Mesendoderm (in vitro differentiated cells): ENCODE measurements at regions not wholly inside any gene's neighbourhood (a gene's known extent, or its start where the extent isn't known, plus 50 kb on each side); places are given as distances from the start of the nearest gene placed in this dataset.

Experiments
- DNase-seq: peaks from one replicate; pipeline ENCODE4 v3.0.0; 2013
- H2AK5ac ChIP-seq: 2 replicates; pipeline ENCODE4 v1.6.1; 2013; ENCODE audit warnings: low read length, inconsistent platforms
- H2BK120ac ChIP-seq: 2 replicates; pipeline ENCODE4 v1.6.1; 2013; ENCODE audit warnings: low read depth, mild to moderate bottlenecking, low read length, moderate library complexity, mixed read lengths
- H2BK15ac ChIP-seq: replicated peaks from 2 replicates; pipeline ENCODE4 v1.6.1; 2013; ENCODE audit warnings: low read depth, mild to moderate bottlenecking, moderate library complexity
- H2BK5ac ChIP-seq: 2 replicates; pipeline ENCODE4 v1.6.1; 2013; ENCODE audit warnings: low read length, inconsistent platforms
- H3K18ac ChIP-seq: 2 replicates; pipeline ENCODE4 v1.6.1; 2013; ENCODE audit warnings: mild to moderate bottlenecking, low read length, mixed read lengths
- H3K23ac ChIP-seq: one replicate; pipeline ENCODE4 v1.6.1; 2013; ENCODE audit warnings: low read length
- H3K27ac ChIP-seq: 2 replicates; pipeline ENCODE4 v1.5.1; 2013; ENCODE audit warnings: low read depth, mild to moderate bottlenecking, inconsistent platforms, low read length, moderate library complexity
- H3K27me3 ChIP-seq: 2 replicates; pipeline ENCODE4 v1.6.1; 2013; ENCODE audit warnings: low read length, control low read depth, mild to moderate bottlenecking, inconsistent platforms; ENCODE audit not compliant: insufficient read depth, poor library complexity
- H3K36me3 ChIP-seq: 2 replicates; pipeline ENCODE4 v1.6.1; 2013; ENCODE audit warnings: low read length, inconsistent platforms; ENCODE audit not compliant: control insufficient read depth, insufficient read depth
- H3K4ac ChIP-seq: one replicate; pipeline ENCODE4 v1.6.1; 2013; ENCODE audit warnings: low read depth, mild to moderate bottlenecking, low read length, moderate library complexity
- H3K4me1 ChIP-seq: 2 replicates; pipeline ENCODE4 v1.6.1; 2013; ENCODE audit warnings: low read depth, low read length, inconsistent platforms; ENCODE audit not compliant: control insufficient read depth
- H3K4me2 ChIP-seq: 2 replicates; pipeline ENCODE4 v1.6.1; 2013; ENCODE audit warnings: low read length
- H3K4me3 ChIP-seq: 2 replicates; pipeline ENCODE4 v1.5.1; 2013; ENCODE audit warnings: mild to moderate bottlenecking, low read length
- H3K56ac ChIP-seq: one replicate; pipeline ENCODE4 v1.6.1; 2013; ENCODE audit warnings: low read length
- H3K79me1 ChIP-seq: 2 replicates; pipeline ENCODE4 v1.6.1; 2013; ENCODE audit warnings: low read length, inconsistent platforms
- H3K79me2 ChIP-seq: 2 replicates; pipeline ENCODE4 v1.6.1; 2013; ENCODE audit warnings: mild to moderate bottlenecking, low read length; ENCODE audit not compliant: control insufficient read depth, insufficient read depth
- H3K9ac ChIP-seq: 2 replicates; pipeline ENCODE4 v1.6.1; 2013; ENCODE audit warnings: low read length, inconsistent platforms
- H4K5ac ChIP-seq: one replicate; pipeline ENCODE4 v1.6.1; 2013; ENCODE audit warnings: low read length
- H4K8ac ChIP-seq: one replicate; pipeline ENCODE4 v1.6.1; 2013; ENCODE audit warnings: low read depth, mild to moderate bottlenecking, control low read depth, low read length, moderate library complexity
- WGBS: extraction: QIAGEN DNeasy Blood & Tissue Kit; methylation state at CpG from one replicate; pipeline ENCODE4 v1.1.7; 2013; ENCODE audit warnings: low lambda C conversion rate, missing lambda C conversion rate; ENCODE audit not compliant: insufficient coverage; ENCODE audit errors: extremely low coverage; 5-methylcytosine and 5-hydroxymethylcytosine counted together

- H2BK120ac ChIP-seq = no peak overlapping the region
- peak overlapping the region; percentile 84 for H3K18ac ChIP-seq
- H3K9ac ChIP-seq = no peak overlapping the region
- H4K5ac ChIP-seq = no peak overlapping the region
- H4K8ac ChIP-seq = peak overlapping the region; percentile 28
- H3K36me3 ChIP-seq = no peaks in the 10 kb centered on the region
- no CpG with 5 or more reads among the region's 3 CpGs for WGBS
- peak overlapping the region; percentile 20 for H2BK5ac ChIP-seq
- H2BK15ac ChIP-seq = no peak overlapping the region
- no peak for DNase-seq
- H3K27me3 ChIP-seq = no peaks in the 10 kb centered on the region
- no peak overlapping the region for H2AK5ac ChIP-seq
- no peak overlapping the region for H3K4ac ChIP-seq
- H3K27ac ChIP-seq = no peak overlapping the region
- peak overlapping the region; percentile 30 for H3K56ac ChIP-seq
- no peaks in the 10 kb centered on the region for H3K79me2 ChIP-seq
- H3K4me3 ChIP-seq = no peak overlapping the region
- H3K4me2 ChIP-seq = no peak overlapping the region
- H3K4me1 ChIP-seq = peaks cover 5% of the 10 kb centered on the region
- no peaks in the 10 kb centered on the region for H3K79me1 ChIP-seq
- H3K23ac ChIP-seq = no peak overlapping the region
These were observed 295.8 kb downstream of the NDFIP2 start for GRCh38 chr13:79776531-79777295.

GRCh38 chr13:79775830-79776229 is 294.9 kb downstream of the NDFIP2 start:
- Histone ChIP-seq H4K5ac (no peak overlapping the region), H2BK5ac (no peak overlapping the region), H3K23ac (no peak overlapping the region), H3K79me2 (no peaks in the 10 kb centered on the region), H2BK15ac (no peak overlapping the region), H3K4me1 (peaks cover 5% of the 10 kb centered on the region), H3K79me1 (no peaks in the 10 kb centered on the region), H3K4ac (no peak overlapping the region), H3K56ac (no peak overlapping the region), H4K8ac (no peak overlapping the region), H3K36me3 (no peaks in the 10 kb centered on the region), H3K27ac (no peak overlapping the region), H2AK5ac (no peak overlapping the region), H3K4me2 (no peak overlapping the region), H3K4me3 (no peak overlapping the region), H3K9ac (no peak overlapping the region), H3K18ac (no peak overlapping the region), H3K27me3 (no peaks in the 10 kb centered on the region), H2BK120ac (no peak overlapping the region)
- peak; percentile 91 for DNase-seq
- WGBS = no CpG with 5 or more reads among the region's 1 CpG

DNA sequence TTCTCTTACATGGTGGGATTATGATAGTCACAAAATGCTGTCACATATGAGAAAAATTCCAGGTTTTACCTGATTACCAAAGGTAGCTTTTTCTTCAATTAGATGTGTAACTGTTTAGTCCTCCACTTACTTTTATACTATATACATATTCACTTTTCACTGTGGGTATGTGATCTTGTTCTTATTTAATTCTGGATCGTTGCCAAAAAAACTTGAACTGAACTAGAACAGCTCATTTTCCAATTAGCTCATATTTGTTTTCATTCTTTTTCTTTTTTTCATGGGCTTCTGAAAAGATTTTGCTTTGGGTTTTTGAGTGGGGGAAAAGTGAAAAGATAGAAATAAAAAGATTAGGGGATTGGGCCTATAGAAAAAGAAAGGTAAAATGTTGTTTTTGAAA is 291.9 kb downstream of the NDFIP2 start:
- Histone ChIP-seq H3K23ac (no peak overlapping the region), H4K8ac (no peak overlapping the region), H2BK120ac (no peak overlapping the region), H3K4me2 (no peak overlapping the region), H2BK15ac (no peak overlapping the region), H2BK5ac (no peak overlapping the region), H3K9ac (no peak overlapping the region), H3K27me3 (no peaks in the 10 kb centered on the region), H3K36me3 (no peaks in the 10 kb centered on the region), H3K4me3 (no peak overlapping the region), H3K79me2 (no peaks in the 10 kb centered on the region), H3K18ac (no peak overlapping the region), H3K27ac (no peak overlapping the region), H3K56ac (no peak overlapping the region), H3K79me1 (no peaks in the 10 kb centered on the region), H2AK5ac (no peak overlapping the region), H4K5ac (no peak overlapping the region), H3K4me1 (peaks cover 2% of the 10 kb centered on the region), H3K4ac (no peak overlapping the region)
- no peak for DNase-seq
- WGBS = no CpG with 5 or more reads among the region's 1 CpG

DNA sequence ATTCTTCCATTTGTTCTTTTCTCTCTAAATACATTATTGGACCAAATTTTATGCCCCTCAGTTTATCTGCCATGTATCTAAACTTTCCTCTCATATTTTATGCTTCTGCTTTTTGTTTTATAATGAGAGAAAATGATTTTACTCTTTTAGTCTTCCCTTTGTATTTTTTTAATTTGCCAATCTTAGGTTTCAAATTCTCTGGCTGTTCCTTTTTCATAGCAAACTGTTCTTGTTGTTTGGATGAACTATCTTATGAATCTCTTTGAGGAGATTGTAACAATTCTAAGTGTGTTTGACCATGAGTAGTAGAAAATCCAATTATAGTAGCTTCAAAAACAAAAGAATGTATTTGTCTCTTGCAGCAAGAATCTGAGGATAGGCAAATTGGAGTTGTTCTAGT is 290.5 kb downstream of the NDFIP2 start:
- Histone ChIP-seq H3K4ac (no peak overlapping the region), H2AK5ac (no peak overlapping the region), H3K9ac (no peak overlapping the region), H2BK120ac (no peak overlapping the region), H3K79me1 (no peaks in the 10 kb centered on the region), H4K8ac (no peak overlapping the region), H3K36me3 (no peaks in the 10 kb centered on the region), H3K27me3 (no peaks in the 10 kb centered on the region), H3K79me2 (no peaks in the 10 kb centered on the region), H3K4me1 (peaks cover under 1% of the 10 kb centered on the region), H3K27ac (no peak overlapping the region), H3K18ac (no peak overlapping the region), H3K4me3 (no peak overlapping the region), H2BK15ac (no peak overlapping the region), H3K4me2 (no peak overlapping the region), H3K56ac (no peak overlapping the region), H2BK5ac (no peak overlapping the region), H3K23ac (no peak overlapping the region), H4K5ac (no peak overlapping the region)
- DNase-seq = no peak

DNA sequence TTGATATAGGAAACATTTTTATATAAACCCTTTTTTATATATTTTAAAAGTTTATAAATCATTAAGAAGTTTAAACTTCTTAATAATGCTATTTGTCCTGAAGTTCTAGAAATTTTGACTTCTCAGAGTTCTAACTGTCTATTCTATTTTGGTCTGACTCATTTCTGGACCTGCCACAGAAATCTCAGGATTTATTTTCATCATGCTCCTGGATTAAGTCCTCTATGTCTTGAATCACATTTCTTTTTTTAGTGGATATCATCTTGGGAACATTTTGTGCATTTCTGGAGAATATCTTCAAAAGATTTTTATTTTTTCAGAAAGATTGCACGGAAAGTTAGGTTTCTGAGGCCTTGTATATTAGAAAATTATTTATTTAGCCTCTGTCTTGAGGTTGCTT is 289.1 kb downstream of the NDFIP2 start:
- Histone ChIP-seq H3K9ac (no peak overlapping the region), H2AK5ac (no peak overlapping the region), H3K27me3 (no peaks in the 10 kb centered on the region), H3K36me3 (no peaks in the 10 kb centered on the region), H2BK120ac (no peak overlapping the region), H3K79me2 (no peaks in the 10 kb centered on the region), H3K18ac (no peak overlapping the region), H2BK15ac (no peak overlapping the region), H3K4me2 (no peak overlapping the region), H3K79me1 (no peaks in the 10 kb centered on the region), H3K23ac (no peak overlapping the region), H3K56ac (no peak overlapping the region), H3K4me1 (no peaks in the 10 kb centered on the region), H2BK5ac (no peak overlapping the region), H4K5ac (no peak overlapping the region), H3K27ac (no peak overlapping the region), H4K8ac (no peak overlapping the region), H3K4me3 (no peak overlapping the region), H3K4ac (no peak overlapping the region)
- no peak for DNase-seq
- no CpG with 5 or more reads among the region's 1 CpG for WGBS

DNA sequence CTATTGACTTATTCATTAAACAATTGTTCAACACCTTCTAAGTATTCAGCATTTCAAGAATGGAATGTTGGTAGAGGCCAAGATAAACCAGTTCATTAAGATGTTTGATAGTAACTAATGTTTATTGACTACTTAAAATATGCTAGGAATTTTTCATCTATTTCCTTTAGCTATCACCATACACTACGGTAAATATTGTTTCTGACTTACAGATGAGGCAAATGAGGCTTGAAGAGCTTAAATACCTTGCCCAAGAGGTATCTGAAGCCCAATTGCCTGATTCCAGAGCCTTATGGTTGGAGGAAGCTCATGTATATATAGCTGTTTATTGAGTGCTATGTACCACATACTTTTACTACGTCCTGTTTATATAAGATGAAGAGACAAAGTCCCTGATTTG is 286.2 kb downstream of the NDFIP2 start:
- H2AK5ac ChIP-seq = no peak overlapping the region
- no peak overlapping the region for H3K27ac ChIP-seq
- H3K79me2 ChIP-seq = no peaks in the 10 kb centered on the region
- H3K79me1 ChIP-seq = no peaks in the 10 kb centered on the region
- H3K36me3 ChIP-seq = no peaks in the 10 kb centered on the region
- no peak overlapping the region for H4K8ac ChIP-seq
- H2BK5ac ChIP-seq = no peak overlapping the region
- H4K5ac ChIP-seq = no peak overlapping the region
- H3K4me1 ChIP-seq = no peaks in the 10 kb centered on the region
- no peaks in the 10 kb centered on the region for H3K27me3 ChIP-seq
- H3K23ac ChIP-seq = no peak overlapping the region
- no peak overlapping the region for H2BK120ac ChIP-seq
- no peak overlapping the region for H3K4me3 ChIP-seq
- WGBS = no CpG with 5 or more reads among the region's 2 CpGs
- no peak overlapping the region for H3K9ac ChIP-seq
- peak; percentile 47 for DNase-seq
- H3K4me2 ChIP-seq = no peak overlapping the region
- H3K4ac ChIP-seq = no peak overlapping the region
- no peak overlapping the region for H3K18ac ChIP-seq
- no peak overlapping the region for H3K56ac ChIP-seq
- no peak overlapping the region for H2BK15ac ChIP-seq
